ENCODE measurements at regions not wholly inside any gene's neighbourhood (a gene's known extent, or its start where the extent isn't known, plus 50 kb on each side); places are given as distances from the start of the nearest gene placed in this dataset.

- no peak for DNase-seq (ENCODE audit: low spot score)
Observed at GRCh38 chr22:49607821-49608220, 219.9 kb downstream of the BRD1 start.

GRCh38 chr22:49606562-49607290 lies 220.9 kb downstream of the BRD1 start:
- no peak for DNase-seq (ENCODE audit: low spot score)

- no peak for DNase-seq (ENCODE audit: low spot score)
Observed at GRCh38 chr22:49604732-49605302, 222.9 kb downstream of the BRD1 start.

DNA sequence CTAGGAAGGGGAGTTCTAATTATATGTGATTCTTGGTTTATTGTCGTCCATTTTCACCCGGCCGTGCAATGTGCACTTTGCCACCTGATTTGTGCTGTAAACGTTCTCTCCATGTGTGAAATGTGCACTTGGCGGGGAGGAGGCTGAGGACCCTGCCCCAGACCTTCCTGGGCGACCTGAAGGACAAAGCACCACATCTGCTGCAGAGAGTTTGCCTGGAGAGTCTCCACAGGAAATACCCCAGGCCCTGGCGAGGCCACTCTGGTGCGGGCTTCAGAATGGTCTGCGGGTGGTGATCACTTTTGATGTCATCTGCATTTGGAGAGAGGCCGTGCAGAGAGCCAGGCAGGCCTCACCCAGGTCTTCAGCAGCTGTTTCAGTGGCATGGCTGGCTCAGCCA lies 224.7 kb downstream of the BRD1 start:
- no peak for DNase-seq (ENCODE audit: low spot score)

DNA sequence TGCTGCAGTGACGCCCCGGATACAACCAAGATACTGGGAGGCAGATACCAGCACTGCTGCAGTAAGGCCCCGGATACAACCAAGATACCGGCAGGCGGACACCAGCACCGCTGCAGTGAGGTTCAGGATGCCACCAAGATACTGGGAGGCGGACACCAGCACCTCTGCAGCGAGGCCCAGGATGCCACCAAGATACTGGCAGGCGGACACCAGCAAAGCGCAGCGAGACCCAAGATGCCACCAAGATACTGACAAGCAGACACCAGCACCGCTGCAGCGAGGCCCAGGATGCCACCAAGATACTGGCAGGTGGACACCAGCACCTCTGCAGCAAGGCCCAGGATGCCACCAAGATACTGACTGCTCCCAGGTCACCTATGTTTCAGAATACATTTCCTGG lies 225.2 kb downstream of the BRD1 start:
- DNase-seq (ENCODE audit: low spot score), result no peak

GRCh38 chr22:49601614-49602321 lies 225.9 kb downstream of the BRD1 start:
- no peak for DNase-seq (ENCODE audit: low spot score)

DNA sequence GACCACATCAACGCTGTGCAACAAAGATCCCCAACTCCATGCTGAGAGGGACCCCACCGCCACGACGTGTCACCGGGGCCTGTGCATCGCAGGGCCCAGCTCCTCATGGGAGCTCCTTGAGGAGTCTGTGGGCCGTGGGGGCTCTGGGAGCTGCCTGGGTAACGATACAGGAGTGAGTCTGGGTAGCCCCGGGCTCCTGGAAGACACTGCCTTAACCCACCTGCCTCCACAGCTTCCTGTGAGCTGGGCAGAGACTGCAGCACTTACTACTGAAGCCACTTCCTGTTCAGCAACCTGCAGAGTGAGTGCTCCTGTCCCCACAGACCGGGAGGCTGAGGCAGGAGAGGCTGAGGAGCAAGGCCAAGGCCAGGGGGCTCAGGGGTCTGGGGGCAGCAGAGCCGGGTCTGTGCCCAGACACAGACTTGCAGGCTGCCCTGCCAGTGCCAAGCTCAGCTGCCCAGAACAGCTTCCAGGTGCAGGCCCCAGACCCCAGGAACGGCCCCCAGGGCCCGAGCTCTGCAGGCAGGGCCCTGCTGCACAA lies 226.7 kb downstream of the BRD1 start:
- no peak for DNase-seq (ENCODE audit: low spot score)

- DNase-seq (ENCODE audit: low spot score), result no peak
Observed at GRCh38 chr22:49600468-49600867, 227.2 kb downstream of the BRD1 start.

DNA sequence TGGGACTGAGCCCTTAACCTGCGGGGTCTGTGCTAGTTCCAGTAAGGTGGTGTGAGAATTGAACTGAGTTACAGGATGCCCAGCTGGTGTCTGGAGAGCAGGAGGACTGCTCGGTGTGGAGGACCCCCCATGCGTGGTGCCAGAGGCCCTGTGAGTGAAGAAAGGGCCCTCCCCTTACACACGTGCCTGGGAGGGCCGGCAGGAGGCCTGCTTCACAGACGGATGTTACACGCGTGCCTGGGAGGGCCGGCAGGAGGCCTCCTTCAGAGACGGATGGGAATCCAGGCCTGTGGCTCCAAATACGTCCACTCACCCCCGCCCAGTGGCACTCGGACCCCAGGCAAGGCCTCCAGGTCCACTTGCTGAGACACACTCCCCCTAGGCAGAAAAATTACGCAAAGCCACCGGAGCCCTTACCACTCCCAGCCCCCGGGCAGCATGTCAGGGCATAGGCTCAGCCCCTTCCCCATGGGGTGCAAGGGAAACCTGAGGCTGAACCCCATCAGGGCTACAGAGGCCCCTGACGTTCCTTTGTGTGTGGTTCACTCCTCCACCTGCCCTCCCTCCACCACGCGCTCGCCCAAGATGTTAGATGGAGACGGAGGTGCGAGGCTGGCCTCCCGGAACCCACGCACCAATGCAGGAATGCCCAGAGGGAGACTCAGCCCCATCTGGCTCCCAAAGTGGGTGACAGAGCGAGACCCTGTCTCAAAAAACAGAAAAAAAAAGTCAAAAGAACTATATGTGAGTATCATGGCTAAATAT lies 227.8 kb downstream of the BRD1 start:
- DNase-seq (ENCODE audit: low spot score), result no peak

DNA sequence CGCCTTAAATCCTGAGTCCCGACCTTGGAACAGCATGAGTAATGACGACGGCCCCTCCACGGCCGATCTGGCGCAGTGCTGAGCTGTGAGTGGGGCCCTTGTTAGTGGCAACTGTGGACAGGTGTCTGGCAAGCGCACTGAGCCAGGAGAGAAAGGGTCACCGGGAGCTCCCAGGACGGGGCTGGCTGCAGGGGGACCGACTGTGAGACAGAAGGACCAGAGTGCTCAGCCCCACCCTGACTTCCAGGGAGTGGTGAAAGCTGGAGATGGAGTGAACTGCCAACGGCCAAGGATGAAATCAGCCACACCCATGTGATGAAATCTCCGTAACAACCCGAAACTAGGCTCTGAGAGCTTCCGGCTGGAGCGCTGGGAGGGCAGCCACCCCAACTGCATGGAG lies 228.6 kb downstream of the BRD1 start:
- DNase-seq (ENCODE audit: low spot score), result no peak

DNA sequence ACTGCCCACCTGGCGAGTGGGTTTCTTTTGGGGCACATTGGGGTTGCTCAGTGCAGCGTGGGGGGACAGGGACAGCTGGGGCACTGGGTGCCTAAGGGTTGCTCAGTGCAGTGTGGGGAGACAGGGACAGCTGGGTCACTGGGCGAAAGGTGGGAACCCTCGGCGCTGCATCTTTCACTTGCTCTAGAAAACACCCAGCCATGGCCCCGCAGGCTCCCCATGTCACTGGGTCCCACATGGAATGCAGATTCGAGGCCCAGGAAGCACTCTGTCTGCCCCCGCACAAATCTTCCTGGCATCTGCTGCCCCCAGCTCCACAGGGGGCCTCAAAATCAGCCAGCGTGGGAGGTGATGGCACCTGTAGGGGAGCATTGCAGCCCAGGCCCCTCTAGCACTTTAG lies 229.3 kb downstream of the BRD1 start:
- DNase-seq (ENCODE audit: low spot score), result no peak

GRCh38 chr22:49597428-49598039 lies 230.1 kb downstream of the BRD1 start:
- no peak for DNase-seq (ENCODE audit: low spot score)

- DNase-seq (ENCODE audit: low spot score), result no peak
Observed at GRCh38 chr22:49595465-49596078, 232.1 kb downstream of the BRD1 start.

DNA sequence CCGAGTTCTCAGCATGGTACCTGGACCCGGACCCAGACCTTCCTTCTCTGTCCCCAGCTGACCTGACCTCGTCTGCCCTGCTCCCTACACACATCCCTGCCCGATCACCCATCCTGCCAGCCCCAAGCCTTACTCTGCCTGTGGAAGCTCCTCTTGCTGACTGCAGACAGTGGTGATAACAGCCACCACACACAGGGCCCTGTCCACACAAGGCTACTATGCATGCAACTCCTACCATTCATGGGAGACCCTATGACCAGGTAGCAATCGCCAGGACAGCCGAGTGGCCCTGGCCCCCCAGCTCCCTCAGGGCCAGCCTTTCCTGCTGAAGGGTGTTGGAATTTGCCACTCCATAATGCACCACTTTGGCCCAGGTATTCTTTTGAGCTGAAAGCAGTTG lies 233.6 kb downstream of the BRD1 start:
- DNase-seq (ENCODE audit: low spot score), result no peak

- DNase-seq (ENCODE audit: low spot score), result no peak
Observed at GRCh38 chr22:49593509-49593908, 234.2 kb downstream of the BRD1 start.

GRCh38 chr22:49592780-49593501 lies 234.7 kb downstream of the BRD1 start:
- no peak for DNase-seq (ENCODE audit: low spot score)

- DNase-seq (ENCODE audit: low spot score), result no peak
Observed at GRCh38 chr22:49590851-49591445, 236.7 kb downstream of the BRD1 start.

- DNase-seq (ENCODE audit: low spot score), result no peak
Observed at GRCh38 chr22:49590381-49590780, 237.3 kb downstream of the BRD1 start.

- DNase-seq (ENCODE audit: low spot score), result no peak
Observed at GRCh38 chr22:49589811-49590210, 237.9 kb downstream of the BRD1 start.

DNA sequence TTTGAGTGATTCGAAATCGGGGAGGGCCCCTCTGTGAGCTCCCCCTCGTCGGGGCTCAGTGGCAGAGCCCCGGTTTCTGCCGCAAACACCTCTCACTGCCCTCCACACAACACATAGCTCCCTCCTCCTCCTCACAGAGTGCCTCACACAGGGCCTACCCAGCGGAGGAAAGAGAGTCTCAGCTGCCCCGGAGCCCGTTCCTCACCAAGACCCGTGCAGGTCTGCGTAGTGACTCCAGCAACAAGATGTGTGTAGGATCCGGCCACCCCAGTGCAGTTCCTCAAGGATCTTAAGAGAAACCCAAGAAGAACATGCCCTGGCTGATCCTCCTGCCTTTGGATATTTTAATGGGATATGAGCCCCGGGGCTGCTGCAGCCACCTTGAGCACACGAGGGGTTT lies 238.4 kb downstream of the BRD1 start:
- no peak for DNase-seq (ENCODE audit: low spot score)

All from H4 (cell line).